ENCODE measurements at regions not wholly inside any gene's neighbourhood (a gene's known extent, or its start where the extent isn't known, plus 50 kb on each side); places are given as distances from the start of the nearest gene placed in this dataset.
"Not testable (repeated sequence)": the region's sequence is repeated elsewhere in the genome, so short reads cannot be mapped to it uniquely, and the experiment has no call there.

DNA sequence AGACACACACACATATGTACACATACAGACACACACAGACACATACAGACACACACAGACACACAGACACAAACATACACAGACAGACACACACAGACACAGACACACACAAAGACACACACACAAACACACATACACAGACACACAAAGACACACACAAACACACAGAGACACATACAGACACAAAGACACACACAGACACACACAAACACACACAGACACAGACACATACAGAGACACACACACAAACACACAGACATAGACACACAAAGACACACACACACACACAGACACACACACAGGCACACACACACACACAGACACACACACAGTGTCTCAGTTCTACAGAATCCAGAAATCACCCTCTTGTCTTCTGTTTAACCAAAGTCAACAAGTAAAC is 280.7 kb downstream of the ASMT start:
- DNase-seq (ENCODE audit: low read depth in 2 of 3, low spot score in 1 of 3): no peak

DNA sequence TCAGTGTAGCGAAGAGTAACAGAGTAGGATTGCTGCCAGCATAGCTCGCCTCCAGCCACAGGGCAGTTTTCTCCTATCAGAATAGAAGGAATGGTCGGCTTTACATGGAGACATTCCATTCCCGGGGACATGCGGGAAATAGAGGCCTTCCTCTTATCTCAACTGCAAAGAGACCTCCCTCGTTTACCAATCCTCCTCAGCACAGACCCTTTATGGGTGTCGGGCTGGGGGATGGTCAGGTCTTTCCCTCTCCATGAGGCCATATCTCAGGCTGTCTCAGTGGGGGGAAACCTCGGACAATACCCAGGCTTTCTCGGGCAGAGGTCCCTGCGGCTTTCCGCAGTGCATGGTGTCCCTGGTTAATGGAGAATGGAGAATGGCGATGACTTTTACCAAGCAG is 285.0 kb downstream of the ASMT start:
- no peak for DNase-seq (ENCODE audit: low read depth in 2 of 3, low spot score in 1 of 3)

DNA sequence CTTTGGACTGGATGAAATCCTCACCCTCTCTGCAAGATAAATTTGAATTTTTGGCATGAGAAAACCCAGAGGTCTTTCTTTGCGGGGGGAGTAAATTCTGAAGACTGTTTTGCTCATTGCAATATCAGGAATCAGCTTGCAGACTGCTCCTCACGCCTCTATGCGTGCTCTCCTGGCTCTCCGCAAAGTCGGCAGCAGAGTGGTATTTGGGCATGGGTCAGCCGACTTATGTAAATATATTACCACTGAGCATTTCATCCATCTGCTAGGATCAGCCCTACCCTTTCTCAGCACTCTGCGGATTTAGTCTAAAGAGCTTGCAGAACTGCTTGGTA is 288.0 kb downstream of the ASMT start:
- no peak for DNase-seq (ENCODE audit: low read depth in 2 of 3, low spot score in 1 of 3)

DNA sequence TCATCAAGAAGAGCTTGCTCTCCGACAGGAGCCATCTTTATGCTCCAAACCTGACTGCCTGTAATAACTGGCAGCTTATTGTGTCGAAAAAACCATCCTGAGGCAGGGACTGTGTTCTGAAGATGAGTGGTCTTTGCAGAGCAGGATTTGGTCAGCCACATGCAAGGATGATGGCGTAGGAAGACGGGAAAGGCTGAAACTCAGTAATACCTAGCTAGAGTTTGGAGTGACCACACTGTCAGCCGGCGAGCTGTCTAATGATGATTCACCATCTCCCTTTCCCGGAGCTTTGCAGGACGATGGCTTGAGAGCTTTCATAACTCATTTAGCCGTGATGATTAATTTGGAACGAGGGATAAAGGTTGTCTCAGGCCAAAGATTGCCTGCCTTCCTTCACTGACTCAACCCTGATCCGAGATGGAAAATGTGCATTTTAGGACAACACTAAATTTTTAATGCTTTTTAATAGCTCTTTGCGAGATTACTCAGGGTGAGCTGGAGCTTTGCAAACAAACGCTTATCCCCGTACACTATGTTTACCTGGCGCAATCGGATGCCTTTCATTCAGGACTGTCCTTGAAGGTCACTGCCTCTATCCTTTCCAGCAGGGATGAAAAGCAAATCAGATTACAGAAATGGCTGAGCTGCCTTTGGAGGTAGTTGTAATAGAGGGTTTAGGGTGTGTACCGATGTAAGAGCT is 288.5 kb downstream of the ASMT start:
- no peak for DNase-seq (ENCODE audit: low read depth in 2 of 3, low spot score in 1 of 3)

DNA sequence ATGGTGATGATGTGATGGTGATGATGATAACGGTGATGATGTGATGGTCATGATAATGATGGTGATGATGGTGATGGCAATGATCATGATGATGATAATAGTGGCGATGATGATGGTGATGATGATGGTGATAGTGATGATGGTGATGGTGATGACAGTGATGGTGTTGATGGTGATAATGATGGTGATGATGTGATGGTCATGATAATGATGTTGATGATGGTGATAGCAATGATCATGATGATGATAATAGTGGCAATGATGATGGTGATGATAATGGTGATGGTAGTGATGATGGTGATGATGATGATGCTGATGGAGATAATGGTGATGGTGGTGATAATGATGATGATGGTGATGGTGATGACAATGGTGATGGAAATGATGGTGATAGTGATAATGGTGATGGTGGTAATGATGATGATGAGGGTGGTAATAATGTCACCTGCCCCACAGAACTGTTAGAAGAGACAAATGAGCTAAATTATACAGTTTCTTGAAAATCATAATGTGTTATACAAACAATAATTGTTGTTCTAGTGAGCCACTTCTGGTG is 289.9 kb downstream of the ASMT start:
- no peak for DNase-seq (ENCODE audit: low read depth in 2 of 3, low spot score in 1 of 3)

DNA sequence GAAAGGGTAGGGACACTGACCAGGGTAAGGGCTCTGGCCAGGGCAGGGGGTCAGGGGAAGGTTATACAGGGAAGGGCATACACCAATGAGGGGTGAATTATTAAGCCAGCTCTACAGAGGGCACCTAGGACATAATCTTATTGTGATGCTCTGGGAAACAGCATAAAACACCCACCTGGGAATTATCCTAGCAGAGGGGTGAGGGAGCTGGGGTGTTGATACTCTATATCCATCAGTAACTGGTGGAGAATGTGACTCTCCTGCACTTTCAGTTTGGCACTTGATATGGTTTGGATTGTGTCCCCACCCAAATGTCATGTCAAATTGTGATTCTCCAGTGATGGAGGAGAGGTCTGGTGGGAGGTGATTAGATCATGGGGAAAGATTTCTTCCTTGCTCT is 291.2 kb downstream of the ASMT start:
- no peak for DNase-seq (ENCODE audit: low read depth in 2 of 3, low spot score in 1 of 3)

DNA sequence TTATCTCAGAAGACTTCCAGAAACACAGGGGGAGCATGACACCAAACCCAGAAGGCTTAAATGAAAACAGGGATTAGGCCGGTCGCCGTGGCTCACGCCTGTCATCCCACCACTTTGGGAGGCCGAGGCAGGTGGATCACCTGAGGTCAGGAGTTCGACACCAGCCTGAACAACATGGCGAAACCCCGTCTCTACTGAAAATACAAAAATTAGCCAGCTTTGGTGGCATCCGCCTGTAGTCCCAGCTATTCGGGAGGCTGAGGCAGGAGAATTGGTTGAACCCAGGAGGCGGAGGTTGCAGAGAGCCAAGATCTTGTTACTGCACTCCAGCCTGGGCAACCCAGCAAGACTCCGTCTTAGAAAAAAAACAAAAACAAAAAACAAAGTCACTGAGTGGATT is 294.1 kb downstream of the ASMT start:
- DNase-seq (ENCODE audit: low read depth in 2 of 3, low spot score in 1 of 3): not testable (repeated sequence)

DNA sequence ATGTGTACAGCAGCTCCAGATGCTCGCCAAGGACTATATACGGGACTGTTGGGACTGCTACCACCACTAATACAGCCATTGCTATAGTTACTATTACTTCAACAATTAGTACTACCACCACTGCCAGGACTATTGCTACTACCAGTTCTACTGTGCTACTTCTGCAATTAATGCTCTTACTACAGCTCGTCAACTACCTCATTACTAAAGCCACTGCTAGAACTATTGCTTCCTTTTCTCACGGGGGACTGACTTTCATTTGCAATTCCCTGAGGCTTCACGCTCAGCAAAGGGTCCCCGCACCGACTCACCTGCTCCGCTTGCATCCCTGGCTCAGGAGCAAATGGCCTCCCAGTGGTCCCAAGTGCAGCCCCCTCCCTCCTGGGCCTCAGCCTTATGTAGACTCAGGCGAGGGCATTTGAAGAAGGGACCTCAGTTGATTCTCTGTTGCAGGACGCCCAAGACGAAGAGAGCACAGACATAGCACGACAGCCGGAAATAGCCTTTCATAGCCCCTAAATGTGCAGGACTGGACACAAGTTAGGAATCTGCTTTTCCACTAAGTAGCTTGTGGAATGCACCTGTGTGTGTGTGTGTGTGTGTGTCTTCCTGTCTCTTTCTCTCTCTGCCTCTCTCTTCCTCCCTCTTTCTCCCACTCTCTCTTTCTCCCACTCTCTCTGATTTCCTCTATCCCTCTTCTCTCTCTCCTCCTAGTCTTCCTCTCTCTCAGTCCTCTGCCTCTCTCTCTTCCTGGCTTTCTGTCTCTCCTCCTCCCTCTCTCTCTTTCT is 294.8 kb downstream of the ASMT start:
- no peak for DNase-seq (ENCODE audit: low read depth in 2 of 3, low spot score in 1 of 3)

DNA sequence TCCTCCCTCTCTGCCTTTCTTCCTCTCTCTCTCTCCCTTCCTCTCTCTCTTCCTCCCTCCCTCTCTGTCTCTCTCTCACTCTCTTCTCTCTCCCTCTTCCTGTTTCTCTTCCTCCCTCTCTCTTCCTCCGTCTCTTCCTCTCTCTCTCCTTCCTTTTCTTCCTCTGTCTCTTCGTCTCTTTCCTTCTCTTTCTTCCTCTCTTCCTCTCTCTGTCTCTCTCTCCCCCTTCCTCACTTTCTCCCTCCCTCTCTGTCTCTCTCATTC is 295.3 kb downstream of the ASMT start:
- DNase-seq (ENCODE audit: low read depth in 2 of 3, low spot score in 1 of 3): no peak

DNA sequence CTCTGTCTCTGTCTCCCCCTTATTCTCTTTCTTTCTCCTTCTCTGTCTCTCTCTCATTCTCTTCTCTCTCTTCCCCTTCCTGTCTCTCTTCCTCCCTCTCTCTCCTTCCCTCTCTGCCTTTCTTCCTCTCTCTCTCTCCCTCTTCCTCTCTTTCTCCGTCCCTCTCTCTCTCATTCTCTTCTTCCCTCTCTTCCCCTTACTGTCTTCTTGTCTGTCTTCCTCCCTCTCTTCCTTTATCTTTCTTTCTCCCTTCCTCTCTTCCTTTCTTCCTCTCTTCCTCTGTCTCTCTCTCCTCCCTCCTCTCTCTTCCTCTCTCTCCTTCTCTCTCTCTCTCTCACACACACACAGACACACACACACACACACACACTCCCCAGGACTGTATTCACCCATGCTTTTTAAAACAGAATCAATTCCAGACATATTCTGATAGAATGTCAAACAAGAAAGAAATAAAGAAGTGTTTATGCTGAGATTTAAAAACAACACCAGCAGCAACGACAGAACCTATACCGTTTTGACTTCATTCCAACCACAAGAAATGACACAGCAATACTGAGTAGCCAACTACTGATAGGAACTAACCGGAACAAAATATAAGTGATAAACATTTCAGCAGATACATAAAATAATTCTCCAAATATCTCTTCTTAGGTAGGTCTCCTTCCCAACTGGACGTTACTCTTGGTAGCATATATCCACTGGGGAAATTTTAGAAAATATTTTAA is 296.7 kb downstream of the ASMT start:
- DNase-seq (ENCODE audit: low read depth in 2 of 3, low spot score in 1 of 3): no peak

DNA sequence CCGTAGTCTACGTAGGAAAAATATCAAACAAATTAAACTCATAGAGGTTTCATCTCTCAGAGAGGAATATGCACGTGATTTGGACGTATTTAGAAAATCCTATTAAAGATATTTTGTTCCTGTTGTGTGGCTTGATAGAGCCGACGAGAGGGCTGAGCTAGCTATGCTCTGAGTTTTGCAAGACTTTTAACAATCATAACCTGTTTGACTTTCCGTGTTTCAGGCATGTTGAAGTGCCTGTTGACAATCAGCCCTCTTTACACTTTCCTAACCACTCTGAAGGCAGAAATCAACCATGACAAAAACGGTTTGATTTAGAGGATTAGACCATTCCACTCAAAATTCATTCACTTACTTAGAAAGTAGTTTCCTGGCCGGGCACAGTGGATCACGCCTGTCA is 297.3 kb downstream of the ASMT start:
- no peak for DNase-seq (ENCODE audit: low read depth in 2 of 3, low spot score in 1 of 3)

DNA sequence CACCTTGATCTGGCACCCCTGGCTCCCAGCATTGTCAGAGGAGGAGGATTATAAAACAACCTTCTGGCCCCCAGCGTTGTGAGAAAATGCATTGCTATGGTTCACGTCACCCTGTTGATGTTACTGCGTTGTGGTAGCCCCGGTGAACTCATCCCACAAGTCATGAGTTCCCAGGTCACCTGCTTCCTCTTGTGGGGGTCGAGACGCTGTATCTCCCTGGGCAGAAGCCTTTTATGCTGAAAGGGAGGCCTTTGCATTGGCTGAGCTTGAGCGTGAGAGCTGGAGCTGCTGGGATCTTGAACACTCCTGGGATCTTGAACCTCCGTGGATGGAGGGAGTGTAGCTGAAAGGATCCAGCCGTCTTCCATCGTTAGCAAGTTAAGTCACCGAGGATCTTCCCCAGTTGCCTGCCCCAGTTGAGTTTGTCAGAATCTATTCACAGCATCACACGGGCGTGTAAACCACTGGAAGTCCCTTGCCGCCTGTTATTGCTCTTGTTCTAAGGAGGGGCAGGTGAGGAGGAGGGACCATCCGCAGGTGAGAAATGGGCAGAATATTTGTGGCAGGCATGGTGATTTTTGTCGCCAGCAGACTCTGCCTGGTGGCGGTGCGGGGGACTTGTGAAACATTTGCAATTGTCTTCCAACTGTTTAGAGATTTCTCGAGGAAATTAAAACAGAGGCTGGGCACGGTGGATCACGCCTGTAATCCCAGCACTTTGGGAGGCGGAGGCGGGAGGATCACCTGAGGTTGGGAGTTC is 299.9 kb downstream of the ASMT start:
- no peak for DNase-seq (ENCODE audit: low read depth in 2 of 3, low spot score in 1 of 3)

DNA sequence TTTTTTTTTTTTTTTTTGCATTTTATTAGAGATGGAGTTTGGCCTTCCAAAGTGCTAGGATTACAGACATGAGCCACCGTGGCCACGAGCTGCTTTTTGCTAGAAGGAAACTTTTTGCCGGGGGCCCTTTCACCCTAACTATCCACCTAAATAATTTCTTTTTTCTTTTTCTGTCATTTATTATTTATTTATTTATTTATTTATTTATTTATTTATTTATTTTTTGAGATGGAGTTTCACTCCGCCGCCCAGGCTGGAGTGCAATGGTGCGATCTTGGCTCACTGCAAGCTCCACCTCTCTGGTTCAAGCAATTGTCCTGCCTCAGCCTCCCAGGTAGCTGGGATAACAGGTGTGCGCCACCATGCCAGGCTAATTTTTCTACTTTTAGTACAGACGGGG is 303.9 kb downstream of the ASMT start:
- DNase-seq (ENCODE audit: low read depth in 2 of 3, low spot score in 1 of 3): no peak

DNA sequence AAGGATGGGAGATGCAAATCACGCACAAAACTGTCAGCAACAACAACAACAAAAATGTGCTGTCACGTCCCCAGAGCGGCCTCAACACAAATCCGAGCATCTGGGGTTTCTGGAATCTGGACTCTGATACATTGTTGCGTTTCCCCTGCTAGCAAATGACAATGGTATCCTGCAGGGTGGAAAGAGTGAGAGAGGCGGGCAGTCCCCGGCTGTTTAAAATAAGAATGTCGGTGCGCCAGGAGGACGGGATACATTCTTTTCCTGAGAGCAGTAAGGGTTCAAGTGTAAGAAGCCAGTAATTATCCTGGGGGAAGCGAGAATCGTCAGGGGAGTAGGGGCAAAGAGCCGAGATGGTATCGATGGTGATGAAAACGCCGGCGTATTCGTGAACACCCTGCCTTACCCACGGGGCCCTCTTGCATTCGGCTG is 310.2 kb downstream of the ASMT start:
- no peak for DNase-seq (ENCODE audit: low read depth in 2 of 3, low spot score in 1 of 3)

DNA sequence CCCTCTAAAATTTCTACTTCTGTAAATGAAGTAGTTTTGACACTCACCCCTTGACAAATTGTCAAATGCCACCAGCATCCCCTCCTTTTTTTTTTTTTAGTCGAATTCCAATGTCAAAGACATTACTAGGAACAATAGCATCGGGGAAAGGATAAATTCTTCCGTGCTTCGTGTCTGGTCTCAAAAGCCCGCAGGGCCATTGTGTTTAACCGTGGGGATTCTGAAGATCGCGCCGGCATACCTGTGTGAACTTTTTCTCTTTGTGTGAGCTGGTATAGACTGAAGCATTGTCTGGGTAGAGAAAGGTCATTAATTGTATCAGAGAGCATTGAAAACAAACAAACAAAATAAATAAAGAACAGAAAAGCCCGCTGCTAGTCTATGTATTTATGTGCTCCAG is 313.9 kb downstream of the ASMT start:
- DNase-seq (ENCODE audit: low read depth in 2 of 3, low spot score in 1 of 3): no peak

DNA sequence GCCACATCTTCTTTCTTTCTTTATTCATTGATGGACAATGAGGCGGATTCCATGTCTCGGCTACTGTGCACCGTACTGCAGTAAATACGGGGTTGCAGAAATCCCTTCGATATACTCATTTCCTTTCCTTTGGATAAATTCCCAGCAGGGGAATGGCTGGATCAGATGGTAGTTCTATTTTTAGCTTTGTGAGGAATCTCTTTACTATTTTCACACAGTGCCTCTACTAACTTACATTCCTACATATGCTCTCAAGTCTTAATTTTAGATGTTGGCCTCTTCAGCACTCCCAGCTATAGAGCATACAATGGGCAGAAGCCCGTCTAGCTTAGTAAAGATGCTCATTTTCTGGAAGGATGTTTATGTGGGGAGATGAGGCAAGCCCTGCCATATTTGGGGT is 317.4 kb downstream of the ASMT start:
- DNase-seq (ENCODE audit: low read depth in 2 of 3, low spot score in 1 of 3): no peak

DNA sequence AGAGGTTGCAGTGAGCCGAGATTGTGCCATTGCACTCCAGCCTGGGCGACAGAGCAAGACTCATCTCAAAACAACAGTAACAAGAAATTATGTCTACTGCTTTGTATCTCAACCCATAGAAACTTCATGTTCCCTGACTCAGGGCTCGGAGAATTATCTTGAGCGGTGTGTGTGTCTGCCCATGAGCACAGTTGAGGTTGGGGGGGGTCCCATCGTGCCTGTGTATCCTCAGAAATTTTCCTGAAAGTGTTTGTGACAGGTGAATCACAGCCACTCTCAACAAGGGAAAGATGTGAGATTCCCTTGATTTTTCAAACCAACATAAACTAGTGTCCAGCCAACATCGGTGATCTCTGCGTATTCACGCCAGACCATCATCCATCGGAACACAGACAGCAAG is 319.1 kb downstream of the ASMT start:
- DNase-seq (ENCODE audit: low read depth in 2 of 3, low spot score in 1 of 3): no peak

DNA sequence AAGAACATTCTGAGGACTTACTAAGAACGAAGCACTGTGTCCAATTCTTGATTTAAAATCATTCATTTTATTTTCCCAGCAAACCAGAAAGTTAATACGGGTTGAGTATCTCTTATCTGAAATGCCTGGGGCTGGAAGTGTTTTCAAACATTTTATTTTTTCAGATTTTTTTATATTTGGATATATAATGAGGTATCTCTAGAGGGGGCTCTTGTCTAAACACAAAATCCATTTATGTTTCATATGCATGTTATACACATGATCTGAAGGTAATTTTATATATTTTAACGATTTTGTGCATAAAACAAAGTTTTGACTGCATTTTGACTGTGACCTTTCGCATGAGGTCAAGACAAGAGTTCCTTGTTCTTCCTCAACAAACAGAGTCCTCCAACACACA is 320.9 kb downstream of the ASMT start:
- DNase-seq (ENCODE audit: low read depth in 2 of 3, low spot score in 1 of 3): no peak

DNA sequence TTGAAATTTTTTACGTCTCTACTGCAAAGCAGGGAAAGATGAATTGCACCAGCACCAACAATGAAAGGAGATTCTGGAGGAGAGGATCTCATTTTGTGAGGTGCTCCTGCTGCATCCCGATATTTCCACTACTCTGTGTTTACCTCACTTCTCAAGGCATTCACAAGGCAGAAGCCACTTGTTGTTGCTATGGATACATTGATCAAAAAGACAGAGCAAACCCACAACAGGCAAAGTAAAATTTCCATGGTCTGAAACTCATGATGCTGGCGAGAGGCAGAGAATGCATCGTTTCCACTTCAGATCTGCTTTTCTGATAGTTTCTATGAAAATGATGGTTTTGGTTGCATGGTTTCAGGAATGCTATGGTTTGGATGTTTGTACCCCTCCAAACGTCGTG is 323.3 kb downstream of the ASMT start:
- DNase-seq (ENCODE audit: low read depth in 2 of 3, low spot score in 1 of 3): no peak

DNA sequence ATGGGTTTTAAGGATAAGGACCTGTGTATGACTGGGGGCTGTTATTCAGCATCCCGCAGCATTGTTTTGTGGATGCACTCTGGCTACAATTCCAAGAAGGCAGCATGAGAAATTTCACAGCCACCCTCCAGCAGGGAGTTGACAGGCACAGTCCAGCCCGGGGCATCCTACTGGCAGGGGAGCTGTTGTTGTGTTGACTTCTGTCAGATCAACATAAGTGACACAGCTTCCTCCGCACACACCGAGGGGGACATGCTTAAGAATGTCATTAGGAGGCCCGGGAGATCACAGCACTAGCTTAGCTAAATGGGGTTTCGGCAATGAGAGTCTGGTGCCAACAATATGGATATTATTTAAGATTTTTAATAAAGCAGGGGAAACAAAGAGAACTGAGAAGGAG is 326.5 kb downstream of the ASMT start:
- no peak for DNase-seq (ENCODE audit: low read depth in 2 of 3, low spot score in 1 of 3)

DNA sequence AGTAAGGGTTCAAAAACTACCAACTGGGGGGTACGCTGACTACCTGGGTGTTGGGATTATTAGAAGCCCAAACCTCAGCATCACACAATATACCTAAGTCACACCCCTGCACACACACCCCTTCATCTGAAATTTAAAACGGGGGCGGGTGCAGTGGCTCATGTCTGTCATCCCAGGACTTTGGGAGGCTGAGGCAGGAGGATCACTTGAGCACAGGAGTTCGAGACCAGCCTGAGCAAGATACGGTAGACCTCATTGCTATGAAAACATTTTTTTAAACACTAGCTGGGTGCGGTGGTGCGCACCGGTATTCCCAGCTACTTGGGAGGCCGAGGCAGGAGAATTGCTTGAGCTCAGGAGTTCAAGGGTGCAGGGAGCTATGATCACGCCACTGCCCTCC is 331.0 kb downstream of the ASMT start:
- no peak for DNase-seq (ENCODE audit: low read depth in 2 of 3, low spot score in 1 of 3)

DNA sequence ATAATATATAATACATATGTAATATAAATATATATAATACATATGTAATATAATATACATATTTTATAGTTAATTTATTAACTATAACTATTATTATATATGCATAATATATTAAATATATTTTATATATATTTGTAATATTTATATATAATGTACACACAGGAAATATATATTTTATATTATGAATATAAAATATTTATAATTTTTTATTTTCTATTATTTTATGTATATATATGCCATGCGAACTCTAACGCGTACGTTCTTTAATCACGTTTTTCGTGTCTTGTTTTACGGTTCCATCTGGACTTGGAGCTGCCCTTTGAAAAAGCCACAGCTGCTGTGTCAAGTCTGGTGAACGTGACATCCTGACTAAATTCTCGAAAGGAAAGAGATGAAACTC is 332.1 kb downstream of the ASMT start:
- DNase-seq (ENCODE audit: low read depth in 2 of 3, low spot score in 1 of 3): no peak

Measured in stimulated activated CD4-positive, alpha-beta T cell treated with anti-CD3 and anti-CD28 coated beads, Interleukin-12 subunit alpha, Interleukin-12 subunit beta, amount 100 ng/mL, for 48 hours (primary cell).